ENCODE measurements at regions not wholly inside any gene's neighbourhood (a gene's known extent, or its start where the extent isn't known, plus 50 kb on each side); places are given as distances from the start of the nearest gene placed in this dataset.

GRCh38 chr3:76171647-76172046 is 386.3 kb upstream of the ZNF717 start:
- ATAC-seq: no peak
- no peak overlapping the region for H3K4me3 ChIP-seq
- no peaks in the 10 kb centered on the region for H3K9me3 ChIP-seq (replicated peaks; ENCODE audit: control insufficient read depth, insufficient read depth, low read depth, low read length)
- POLR2A ChIA-PET: no interaction called here
- H3K4me2 ChIP-seq (ENCODE audit: insufficient read depth, low read length): no peak overlapping the region
- H3K79me2 ChIP-seq (ENCODE audit: control insufficient read depth, insufficient read depth, low read length): no peaks in the 10 kb centered on the region
- no peaks in the 10 kb centered on the region for H4K20me1 ChIP-seq (replicated peaks; ENCODE audit: control insufficient read depth, insufficient read depth, low read length)
- no peak for DNase-seq (ENCODE audit: extremely low read depth in 1 of 4, low spot score in 3 of 4)
- no peak overlapping the region for H3K27ac ChIP-seq (ENCODE audit: extremely low read depth, low read depth, low read length)
- in situ Hi-C loops (cut with MboI) (no loop called here), intact Hi-C loops (cut with micrococcal nuclease) (no loop called here)
- CTCF ChIA-PET (ENCODE audit: low intra/inter-chr PET ratio): no interaction called here
- no peaks in the 10 kb centered on the region for H3K27me3 ChIP-seq (ENCODE audit: control insufficient read depth in 2 of 2, insufficient read depth in 2 of 2, low read length in 2 of 2)
- no peak overlapping the region for H2AFZ ChIP-seq (ENCODE audit: low read depth, low read length)
- BruUV-seq (replicated peaks): no TSS peak
- WGBS (ENCODE audit: insufficient coverage, low coverage, missing lambda C conversion rate): 25% methylated on average over 3 of the region's 3 CpGs
- no peak overlapping the region for H3K9ac ChIP-seq (ENCODE audit: insufficient read depth in 1 of 2, low read depth in 2 of 2, low read length in 2 of 2)
- FAIRE-seq: no peak
- H3K4me1 ChIP-seq (replicated peaks in 1 of 2; ENCODE audit: control insufficient read depth in 2 of 2, insufficient read depth in 2 of 2, low read length in 2 of 2): no peaks in the 10 kb centered on the region
- no peaks in the 10 kb centered on the region for H3K36me3 ChIP-seq (ENCODE audit: control insufficient read depth, insufficient read depth, low read length)
- H3K9me1 ChIP-seq (ENCODE audit: control insufficient read depth, insufficient read depth, low read length): no peaks in the 10 kb centered on the region
- TF ChIP-seq GTF2F1 (IDR thresholded peaks at IDR 0.05; ENCODE audit: low read depth, low read length) (no peak), RFX5 (IDR thresholded peaks at IDR 0.05; ENCODE audit: low read depth, low read length) (no peak), ZC3H4 (CRISPR knock-in tag; IDR thresholded peaks at IDR 0.05; ENCODE audit: borderline replicate concordance) (no peak), ZMIZ1 (IDR thresholded peaks at IDR 0.05; ENCODE audit: low read depth in 2 of 2, low read length in 2 of 2) (no peak), ZNF197 (CRISPR knock-in tag; IDR thresholded peaks at IDR 0.05; ENCODE audit: low read depth) (no peak)
- TF ChIP-seq, protein P1, sequence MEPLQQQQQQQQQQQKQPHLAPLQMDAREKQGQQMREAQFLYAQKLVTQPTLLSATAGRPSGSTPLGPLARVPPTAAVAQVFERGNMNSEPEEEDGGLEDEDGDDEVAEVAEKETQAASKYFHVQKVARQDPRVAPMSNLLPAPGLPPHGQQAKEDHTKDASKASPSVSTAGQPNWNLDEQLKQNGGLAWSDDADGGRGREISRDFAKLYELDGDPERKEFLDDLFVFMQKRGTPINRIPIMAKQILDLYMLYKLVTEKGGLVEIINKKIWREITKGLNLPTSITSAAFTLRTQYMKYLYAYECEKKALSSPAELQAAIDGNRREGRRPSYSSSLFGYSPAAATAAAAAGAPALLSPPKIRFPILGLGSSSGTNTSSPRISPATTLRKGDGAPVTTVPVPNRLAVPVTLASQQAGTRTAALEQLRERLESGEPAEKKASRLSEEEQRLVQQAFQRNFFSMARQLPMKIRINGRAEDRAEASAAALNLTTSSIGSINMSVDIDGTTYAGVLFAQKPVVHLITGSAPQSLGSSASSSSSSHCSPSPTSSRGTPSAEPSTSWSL (CRISPR knock-in tag; IDR thresholded peaks at IDR 0.05; ENCODE audit: borderline replicate concordance): no peak

Measured in K562 (cell line).